Activated T-cell treated with anti-CD3 and anti-CD28 coated beads, Interleukin-2, amount 50 U/mL, for 48 hours (primary cell): ENCODE measurements at regions not wholly inside any gene's neighbourhood (a gene's known extent, or its start where the extent isn't known, plus 50 kb on each side); places are given as distances from the start of the nearest gene placed in this dataset.
"Not testable (repeated sequence)": the region's sequence is repeated elsewhere in the genome, so short reads cannot be mapped to it uniquely, and the experiment has no call there.

ENCODE experiments used
- DNase-seq, 2 experiments: peaks; one replicate each; pipeline ENCODE4 v3.0.0-alpha.2; 2020

GRCh38 chr15:98088307-98088945 lies 127.9 kb downstream of the ARRDC4 start:
- DNase-seq = not testable (repeated sequence)

- not testable (repeated sequence) for DNase-seq
Measured at GRCh38 chr15:98089352-98089751, 128.8 kb downstream of the ARRDC4 start.

GRCh38 chr15:98097986-98098385 lies 137.5 kb downstream of the ARRDC4 start:
- not testable (repeated sequence) for DNase-seq

GRCh38 chr15:98100606-98101005 lies 140.1 kb downstream of the ARRDC4 start:
- not testable (repeated sequence) for DNase-seq

- no peak for DNase-seq
Measured at GRCh38 chr15:98103570-98103969, 143.1 kb downstream of the ARRDC4 start.

GRCh38 chr15:98104386-98105151 lies 144.1 kb downstream of the ARRDC4 start:
- not testable (repeated sequence) for DNase-seq

- not testable (repeated sequence) for DNase-seq
Measured at GRCh38 chr15:98106615-98107194, 146.2 kb downstream of the ARRDC4 start.

- DNase-seq = no peak
Measured at GRCh38 chr15:98111806-98112205, 151.3 kb downstream of the ARRDC4 start.

- DNase-seq = no peak
Measured at GRCh38 chr15:98113327-98113726, 152.8 kb downstream of the ARRDC4 start.

GRCh38 chr15:98120561-98120960 lies 160.1 kb downstream of the ARRDC4 start:
- no peak for DNase-seq

GRCh38 chr15:98121536-98121935 lies 161.0 kb downstream of the ARRDC4 start:
- DNase-seq = no peak

GRCh38 chr15:98121957-98122356 lies 161.5 kb downstream of the ARRDC4 start:
- DNase-seq = no peak

- no peak for DNase-seq
Measured at GRCh38 chr15:98123297-98123696, 162.8 kb downstream of the ARRDC4 start.

GRCh38 chr15:98123834-98124233 lies 163.3 kb downstream of the ARRDC4 start:
- DNase-seq = no peak

- DNase-seq = no peak
Measured at GRCh38 chr15:98124581-98124980, 164.1 kb downstream of the ARRDC4 start.

- DNase-seq = no peak
Measured at GRCh38 chr15:98126326-98127085, 166.0 kb downstream of the ARRDC4 start.

- no peak for DNase-seq
Measured at GRCh38 chr15:98127586-98127985, 167.1 kb downstream of the ARRDC4 start.

- DNase-seq = no peak
Measured at GRCh38 chr15:98131924-98132323, 171.4 kb downstream of the ARRDC4 start.

GRCh38 chr15:98134905-98135304 lies 174.4 kb downstream of the ARRDC4 start:
- DNase-seq = no peak

- DNase-seq = no peak
Measured at GRCh38 chr15:98138910-98139309, 178.4 kb downstream of the ARRDC4 start.

GRCh38 chr15:98139337-98139736 lies 178.8 kb downstream of the ARRDC4 start:
- no peak for DNase-seq

GRCh38 chr15:98142572-98142971 lies 182.1 kb downstream of the ARRDC4 start:
- no peak for DNase-seq

GRCh38 chr15:98143116-98143515 lies 182.6 kb downstream of the ARRDC4 start:
- DNase-seq = no peak
